ENCODE measurements at regions not wholly inside any gene's neighbourhood (a gene's known extent, or its start where the extent isn't known, plus 50 kb on each side); places are given as distances from the start of the nearest gene placed in this dataset.

GRCh38 chr12:67534046-67534445, 114.5 kb upstream of the DYRK2 start:
- TF ChIP-seq TEAD4 (IDR thresholded peaks at IDR 0.05): no peak
- no peak for TF ChIP-seq TAF1 (IDR thresholded peaks at IDR 0.05; ENCODE audit: low read depth)
- TF ChIP-seq CREB1 (IDR thresholded peaks at IDR 0.05; ENCODE audit: low read depth): no peak
- TF ChIP-seq EP300 (IDR thresholded peaks at IDR 0.05; ENCODE audit: borderline replicate concordance): no peak
- no peak for TF ChIP-seq ZBTB7A (IDR thresholded peaks at IDR 0.05; ENCODE audit: low read depth)

Data from Ishikawa (cell line).